ENCODE measurements at regions not wholly inside any gene's neighbourhood (a gene's known extent, or its start where the extent isn't known, plus 50 kb on each side); places are given as distances from the start of the nearest gene placed in this dataset.
A peak's percentile ranks its signal among the peaks of the same experiment; 100 is the strongest.

GRCh38 chr9:35540315-35540714 is 50.4 kb downstream of the RUSC2 start:
- no peak for DNase-seq (ENCODE audit: low read depth in 2 of 2)

DNA sequence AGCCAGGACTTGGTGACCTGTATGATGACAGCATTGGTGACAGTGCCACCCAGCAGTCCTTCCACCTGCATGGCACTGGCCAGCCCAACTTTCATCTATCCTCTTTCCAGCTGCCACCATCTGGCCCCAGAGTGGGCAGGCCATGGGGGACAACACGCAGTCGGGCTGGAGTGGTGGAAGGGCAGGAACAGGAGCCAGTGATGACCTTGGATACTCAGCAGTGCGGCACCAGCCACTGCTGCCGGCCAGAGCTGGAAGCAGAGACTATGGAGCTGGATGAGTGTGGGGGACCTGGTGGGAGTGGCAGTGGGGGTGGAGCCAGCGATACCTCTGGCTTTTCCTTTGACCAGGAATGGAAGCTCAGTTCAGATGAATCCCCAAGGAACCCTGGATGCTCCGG is 56.9 kb downstream of the RUSC2 start:
- DNase-seq (ENCODE audit: low read depth in 2 of 2), result no peak

DNA sequence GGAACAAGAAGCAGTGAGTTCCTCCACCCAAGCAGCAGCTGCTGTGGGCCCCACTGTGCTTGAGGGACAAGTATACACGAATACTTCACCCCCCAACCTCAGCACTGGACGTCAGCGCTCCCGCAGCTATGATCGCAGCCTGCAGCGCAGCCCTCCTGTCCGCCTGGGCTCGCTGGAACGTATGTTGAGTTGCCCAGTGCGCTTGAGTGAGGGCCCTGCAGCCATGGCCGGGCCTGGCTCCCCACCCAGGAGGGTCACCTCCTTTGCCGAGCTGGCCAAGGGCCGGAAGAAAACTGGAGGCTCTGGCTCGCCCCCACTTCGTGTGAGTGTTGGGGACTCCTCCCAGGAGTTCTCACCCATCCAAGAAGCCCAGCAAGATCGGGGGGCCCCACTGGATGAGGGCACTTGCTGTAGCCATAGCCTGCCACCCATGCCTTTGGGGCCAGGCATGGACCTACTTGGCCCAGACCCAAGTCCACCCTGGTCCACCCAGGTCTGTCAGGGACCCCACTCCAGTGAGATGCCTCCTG is 57.1 kb upstream of the TESK1 start:
- no peak for DNase-seq (ENCODE audit: low read depth in 2 of 2)

GRCh38 chr9:35548571-35548970 is 56.5 kb upstream of the TESK1 start:
- DNase-seq (ENCODE audit: low read depth in 2 of 2), result no peak

GRCh38 chr9:35549441-35549840 is 55.6 kb upstream of the TESK1 start:
- no peak for DNase-seq (ENCODE audit: low read depth in 2 of 2)

DNA sequence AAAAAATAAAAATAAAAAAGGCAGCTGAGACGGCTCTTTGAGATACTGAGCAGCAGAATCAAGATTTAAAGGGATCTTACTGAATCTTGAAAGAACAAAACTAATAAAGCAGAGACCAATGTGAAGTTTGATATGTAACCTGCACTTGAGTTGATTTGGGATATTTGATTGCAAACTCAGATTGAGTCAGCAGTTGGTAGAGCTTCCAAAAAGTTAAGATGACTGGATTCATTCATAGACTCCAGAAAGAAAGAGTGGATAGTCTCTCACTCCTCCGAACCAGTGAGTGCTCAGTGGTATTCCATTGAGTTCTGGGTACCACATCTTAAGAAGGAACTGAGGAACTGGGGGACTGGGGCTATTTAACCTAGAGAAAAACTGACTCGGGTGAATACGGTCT is 52.7 kb upstream of the TESK1 start:
- DNase-seq (ENCODE audit: low read depth in 2 of 2), result no peak

DNA sequence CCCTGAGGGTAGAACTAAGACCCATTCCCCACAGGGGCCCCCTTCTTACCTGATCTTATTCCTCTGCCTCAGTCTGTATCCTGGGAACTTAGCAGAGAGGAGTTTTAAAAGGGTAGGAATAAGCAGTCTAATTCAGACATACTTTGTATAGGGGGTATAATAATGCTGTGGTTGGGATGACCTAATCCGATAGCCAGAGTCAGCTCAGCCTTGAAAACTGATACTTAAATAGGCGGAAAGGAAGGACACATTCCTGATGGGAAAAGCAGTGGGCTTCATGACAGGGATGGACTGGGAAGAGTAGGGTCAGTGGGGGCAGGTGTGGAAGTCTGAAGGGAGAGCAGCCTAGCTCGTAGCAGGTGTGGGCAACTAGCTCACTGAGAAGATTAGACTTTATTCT is 52.2 kb upstream of the TESK1 start:
- no peak for DNase-seq (ENCODE audit: low read depth in 2 of 2)

GRCh38 chr9:35553670-35554543 is 51.2 kb upstream of the TESK1 start:
- DNase-seq (ENCODE audit: low read depth in 2 of 2), result peak in 1 of 2 experiments; percentile 15

DNA sequence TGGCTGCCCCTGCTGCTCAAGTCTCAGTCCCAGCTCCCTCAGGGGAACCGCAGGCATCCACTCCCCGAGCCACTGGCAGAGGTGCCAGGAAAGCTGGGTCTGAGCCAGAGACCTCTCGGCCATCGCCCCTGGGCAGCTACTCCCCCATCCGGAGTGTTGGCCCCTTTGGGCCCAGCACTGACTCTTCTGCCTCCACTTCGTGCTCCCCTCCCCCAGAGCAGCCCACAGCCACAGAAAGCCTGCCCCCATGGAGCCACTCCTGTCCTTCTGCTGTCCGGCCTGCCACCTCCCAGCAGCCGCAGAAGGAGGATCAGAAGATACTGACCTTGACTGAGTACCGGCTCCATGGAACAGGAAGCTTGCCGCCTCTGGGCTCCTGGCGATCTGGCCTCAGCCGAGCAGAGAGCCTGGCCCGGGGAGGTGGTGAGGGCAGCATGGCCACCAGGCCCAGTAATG is 49.8 kb upstream of the TESK1 start:
- DNase-seq (ENCODE audit: low read depth in 2 of 2), result no peak

Data from stimulated activated CD4-positive, alpha-beta T cell treated with anti-CD3 and anti-CD28 coated beads, Interleukin-12 subunit alpha, Interleukin-12 subunit beta, amount 100 ng/mL, for 24 hours (primary cell).